ENCODE measurements at regions not wholly inside any gene's neighbourhood (a gene's known extent, or its start where the extent isn't known, plus 50 kb on each side); places are given as distances from the start of the nearest gene placed in this dataset.

DNA sequence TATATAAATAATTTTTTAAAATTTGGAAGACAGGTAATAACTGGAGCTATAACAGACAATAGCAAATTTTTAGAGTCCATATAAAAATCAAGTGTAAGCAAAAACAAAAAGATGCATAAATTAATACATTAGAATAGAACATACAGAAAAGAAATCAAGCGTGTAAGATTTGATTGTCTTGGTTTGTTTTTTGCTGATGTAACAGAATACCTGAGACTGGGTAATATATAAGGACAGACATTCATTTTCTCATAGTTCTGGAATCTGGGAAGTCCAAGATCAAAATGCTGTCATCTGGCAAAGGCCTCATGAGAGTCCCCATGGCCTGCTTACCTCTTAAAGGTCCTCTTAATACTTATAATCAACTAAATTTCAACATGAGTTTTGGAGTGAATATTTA lies 1010.1 kb downstream of the CDH18 start:
- no peak for DNase-seq (ENCODE audit: low read depth in 4 of 4, low spot score in 3 of 4)

DNA sequence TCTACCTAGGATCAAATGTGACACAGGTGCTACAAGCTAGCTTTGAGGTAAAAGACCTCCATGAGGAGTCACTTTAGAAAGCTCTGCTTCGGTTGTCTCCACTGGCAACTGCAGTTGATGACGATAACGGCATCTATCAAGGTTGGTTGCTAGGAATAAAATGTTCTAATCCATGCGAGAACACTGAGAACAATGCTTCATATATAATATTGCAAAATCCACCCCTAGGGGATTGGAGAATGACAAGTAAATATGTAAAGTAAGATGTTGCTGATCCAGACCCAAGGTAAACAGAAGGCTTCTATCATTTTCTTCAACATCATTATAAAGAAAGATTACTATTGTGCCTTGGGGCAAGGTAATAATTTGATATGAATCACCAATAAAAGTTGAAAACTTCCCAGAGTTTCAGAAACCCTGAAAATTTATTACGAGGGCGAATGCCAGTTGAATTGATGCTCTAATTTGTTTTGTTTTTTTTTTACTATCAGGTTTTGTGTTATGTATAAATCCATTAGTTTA lies 1003.4 kb downstream of the CDH18 start:
- no peak for DNase-seq (ENCODE audit: low read depth in 4 of 4, low spot score in 3 of 4)

DNA sequence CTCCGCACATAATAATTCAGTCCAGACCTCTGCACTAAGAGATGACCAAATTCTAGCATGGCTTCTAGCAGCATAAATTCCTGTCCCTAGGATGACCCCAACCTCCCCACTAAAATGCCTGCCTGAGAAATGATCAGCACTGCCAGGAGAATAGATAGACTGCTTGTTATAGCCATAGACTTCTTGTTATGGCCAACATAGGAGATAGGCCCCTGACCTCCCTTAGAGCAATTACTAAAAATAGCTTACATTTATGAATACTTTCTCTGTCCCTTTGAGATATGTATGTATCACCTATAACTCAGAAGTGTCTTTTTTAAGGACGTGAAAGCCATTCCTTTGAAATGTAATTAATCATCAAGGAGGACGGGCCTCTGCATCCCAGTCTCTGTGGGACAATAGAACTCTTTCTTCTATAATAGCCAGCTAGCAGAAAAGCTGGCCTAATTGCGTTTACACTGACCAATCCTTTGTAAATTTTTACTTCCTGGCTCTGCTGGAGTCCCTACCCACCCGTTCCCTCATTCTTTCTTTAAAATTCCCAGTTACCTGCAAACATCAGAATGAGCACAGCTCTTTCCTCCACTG lies 1002.7 kb downstream of the CDH18 start:
- no peak for DNase-seq (ENCODE audit: low read depth in 4 of 4, low spot score in 3 of 4)

DNA sequence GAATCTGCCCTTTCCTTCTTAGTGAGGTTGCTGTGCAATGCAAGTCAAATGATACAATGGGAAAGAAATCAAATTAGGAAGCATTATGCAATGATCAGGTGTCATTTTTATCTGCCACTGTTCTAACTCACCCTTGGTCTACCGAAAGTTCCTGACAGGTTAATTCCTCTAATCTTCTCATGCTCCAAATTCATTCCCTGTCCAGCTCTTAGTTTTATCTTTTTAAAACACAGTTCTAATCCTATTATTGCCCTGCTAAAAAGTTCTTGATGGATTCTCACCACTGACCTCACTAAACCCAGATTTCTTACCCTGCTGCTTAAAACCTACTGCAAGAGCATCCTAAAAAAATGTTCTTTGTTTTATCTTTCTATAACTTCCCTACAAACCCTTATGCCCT lies 1000.9 kb downstream of the CDH18 start:
- DNase-seq (ENCODE audit: low read depth in 4 of 4, low spot score in 3 of 4), result no peak

DNA sequence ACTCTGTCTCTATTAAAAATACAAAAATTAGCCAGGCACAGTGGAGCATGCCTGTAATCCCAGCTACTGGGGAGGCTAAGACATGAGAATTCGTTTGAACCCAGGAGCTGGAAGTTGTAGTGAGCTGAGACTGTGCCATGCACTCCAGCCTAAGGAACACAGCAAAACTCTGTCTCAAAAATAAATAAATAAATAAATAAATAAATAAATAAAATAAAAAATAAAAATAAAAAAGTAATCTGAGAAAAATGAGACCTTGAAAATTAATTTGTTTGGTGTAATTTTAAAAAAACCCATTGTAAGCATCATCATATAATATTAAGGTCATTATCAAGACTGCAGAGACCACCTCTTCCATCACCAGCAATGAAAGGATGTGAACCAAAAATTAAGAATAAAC lies 997.1 kb downstream of the CDH18 start:
- DNase-seq (ENCODE audit: low read depth in 4 of 4, low spot score in 3 of 4), result no peak

DNA sequence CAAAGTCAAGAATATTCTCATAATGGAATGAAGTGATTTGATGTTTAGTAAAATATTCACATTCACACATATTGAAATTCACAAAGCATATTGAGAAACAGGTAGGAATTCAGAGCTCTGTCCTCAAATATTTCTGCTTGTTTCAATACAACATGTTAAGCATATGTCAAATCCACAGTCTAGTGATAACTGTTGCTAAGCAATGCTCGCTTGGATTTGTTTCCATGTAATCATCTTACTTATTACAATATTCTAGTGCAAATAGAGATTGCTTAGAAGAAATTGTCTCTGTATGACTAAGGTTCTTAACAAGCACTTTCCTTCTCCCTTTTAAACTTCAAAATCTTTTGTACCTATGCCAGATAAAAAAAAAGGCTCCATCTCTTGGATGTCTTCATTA lies 995.7 kb downstream of the CDH18 start:
- no peak for DNase-seq (ENCODE audit: low read depth in 4 of 4, low spot score in 3 of 4)

DNA sequence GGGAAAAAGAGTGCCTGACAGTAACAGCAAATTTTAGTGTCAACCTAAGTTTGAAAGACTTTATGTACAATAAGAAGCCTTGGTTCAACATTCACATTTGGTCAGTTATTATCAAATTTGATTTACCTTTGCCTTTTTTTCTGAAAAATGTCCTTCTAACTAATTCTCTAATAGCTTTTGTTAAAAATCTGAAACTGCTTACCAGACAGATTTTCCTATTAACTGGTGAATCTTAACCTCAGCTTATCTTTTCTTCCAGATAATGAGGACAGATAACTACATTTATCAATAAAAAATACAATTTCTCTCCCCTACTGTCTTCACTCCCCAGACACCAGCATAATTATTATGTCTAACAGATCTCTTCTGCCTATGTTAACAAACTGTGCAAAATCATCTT lies 988.5 kb downstream of the CDH18 start:
- DNase-seq (ENCODE audit: low read depth in 4 of 4, low spot score in 3 of 4), result no peak

DNA sequence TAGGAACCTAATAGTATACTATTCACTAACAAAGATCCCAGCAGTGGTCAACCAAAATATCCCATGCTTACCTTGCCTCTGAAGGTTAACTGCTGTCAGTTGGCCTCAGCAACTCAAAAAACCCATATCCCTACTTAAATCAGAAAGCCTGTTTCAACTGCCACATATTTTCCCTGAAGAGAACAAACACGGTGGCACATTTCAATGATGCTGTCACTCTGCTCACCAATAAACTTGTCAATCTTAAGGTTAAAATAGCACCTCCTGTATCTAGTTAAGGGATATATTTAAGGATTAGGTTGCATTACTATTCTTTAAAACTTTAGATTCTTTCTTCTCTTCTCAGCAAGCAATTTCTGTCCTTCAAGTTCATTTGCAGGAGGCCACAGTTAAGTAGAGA lies 986.9 kb downstream of the CDH18 start:
- DNase-seq (ENCODE audit: low read depth in 4 of 4, low spot score in 3 of 4), result no peak

DNA sequence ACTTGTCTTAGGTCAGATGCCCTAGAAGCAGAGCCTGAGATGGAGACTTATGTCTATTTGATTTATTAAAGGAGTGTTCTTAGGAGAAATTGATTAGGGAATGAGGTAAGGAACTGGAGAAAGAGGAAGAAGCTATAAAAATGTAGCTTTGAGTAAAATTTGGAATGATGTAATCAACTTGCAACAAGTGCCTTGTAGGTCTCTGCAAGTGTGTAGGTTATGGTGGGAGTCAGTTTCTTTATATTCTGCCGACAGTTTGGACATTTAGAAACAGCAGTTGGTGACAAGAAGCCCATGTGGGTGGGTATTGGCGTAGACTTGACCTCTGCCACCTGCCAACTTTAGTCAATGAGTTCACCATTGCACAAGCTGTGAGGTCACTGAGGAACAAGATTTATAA lies 986.5 kb downstream of the CDH18 start:
- DNase-seq (ENCODE audit: low read depth in 4 of 4, low spot score in 3 of 4), result no peak

DNA sequence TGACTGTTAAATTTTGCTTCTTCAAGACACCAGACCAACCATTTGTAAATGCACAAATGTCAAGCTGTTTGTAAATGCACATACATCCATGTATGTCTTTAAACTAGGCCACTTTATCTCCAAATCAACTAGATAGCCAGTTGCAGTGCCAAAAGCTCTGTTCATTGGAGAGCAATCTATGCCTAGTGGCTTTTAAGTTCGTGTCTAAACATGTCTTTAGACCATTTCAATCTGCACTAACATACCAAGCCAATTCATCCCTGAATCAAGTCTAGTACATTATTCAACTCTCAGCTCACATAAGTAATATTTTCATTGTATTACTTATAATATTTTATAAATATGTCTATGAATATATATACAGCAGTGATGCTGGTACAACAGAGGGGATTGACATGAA lies 985.9 kb downstream of the CDH18 start:
- no peak for DNase-seq (ENCODE audit: low read depth in 4 of 4, low spot score in 3 of 4)

DNA sequence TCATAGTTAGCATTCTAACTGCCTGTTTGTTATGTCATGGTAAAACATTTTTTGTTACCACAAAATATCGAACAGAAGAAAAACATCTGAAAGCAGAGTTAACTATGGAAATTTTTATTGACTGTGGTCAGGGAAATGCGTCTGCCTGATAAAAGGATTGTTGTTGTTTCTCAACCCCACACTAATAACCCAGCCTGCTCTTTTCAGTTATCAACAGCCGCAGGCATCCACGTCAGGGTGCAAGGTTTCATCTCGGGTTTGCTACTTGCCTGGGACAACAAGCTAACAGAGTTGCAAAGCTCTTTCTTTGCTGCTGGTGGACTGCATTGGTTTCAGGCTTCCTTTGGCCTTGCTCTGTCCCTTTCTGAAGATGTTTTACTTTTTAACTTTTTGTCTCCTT lies 969.2 kb downstream of the CDH18 start:
- DNase-seq (ENCODE audit: low read depth in 4 of 4, low spot score in 3 of 4), result no peak

DNA sequence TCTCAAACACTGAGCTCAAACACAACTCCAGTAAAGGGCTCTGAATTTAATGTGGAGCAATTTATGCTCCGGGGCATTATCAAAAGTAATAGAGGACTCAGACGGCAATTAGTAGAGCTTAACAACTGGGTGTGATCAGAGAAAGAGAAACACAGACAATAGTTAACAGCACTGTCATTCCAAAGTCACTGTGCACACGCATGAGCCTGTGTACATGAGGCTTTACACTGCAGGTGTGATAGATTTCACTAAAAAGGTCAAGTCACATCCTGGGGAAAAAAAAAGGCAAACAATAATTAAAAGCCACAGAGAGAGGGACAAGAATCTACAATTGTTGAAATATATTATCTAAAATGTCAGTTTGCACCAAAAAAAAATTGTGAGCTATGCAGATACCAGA lies 956.5 kb downstream of the CDH18 start:
- DNase-seq (ENCODE audit: low read depth in 4 of 4, low spot score in 3 of 4), result no peak

DNA sequence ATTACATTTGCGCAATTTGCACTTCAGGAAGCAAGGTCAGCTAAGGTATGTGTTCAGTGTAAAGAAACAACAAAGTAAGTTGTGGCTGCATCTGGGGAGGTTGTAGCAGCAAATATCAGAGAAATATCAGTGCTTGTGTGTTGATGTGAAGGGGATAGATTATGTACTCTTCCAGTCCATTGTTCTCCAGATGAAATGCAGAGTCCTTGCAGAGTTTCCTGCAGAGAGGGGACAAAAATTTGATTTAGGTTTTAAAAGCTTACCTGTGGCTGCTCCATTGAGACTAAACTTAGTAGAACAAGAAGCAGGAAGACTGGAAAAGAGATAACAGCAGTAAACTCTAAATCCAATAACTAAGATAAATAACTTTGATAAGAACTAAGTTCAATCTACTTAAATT lies 952.2 kb downstream of the CDH18 start:
- no peak for DNase-seq (ENCODE audit: low read depth in 4 of 4, low spot score in 3 of 4)

DNA sequence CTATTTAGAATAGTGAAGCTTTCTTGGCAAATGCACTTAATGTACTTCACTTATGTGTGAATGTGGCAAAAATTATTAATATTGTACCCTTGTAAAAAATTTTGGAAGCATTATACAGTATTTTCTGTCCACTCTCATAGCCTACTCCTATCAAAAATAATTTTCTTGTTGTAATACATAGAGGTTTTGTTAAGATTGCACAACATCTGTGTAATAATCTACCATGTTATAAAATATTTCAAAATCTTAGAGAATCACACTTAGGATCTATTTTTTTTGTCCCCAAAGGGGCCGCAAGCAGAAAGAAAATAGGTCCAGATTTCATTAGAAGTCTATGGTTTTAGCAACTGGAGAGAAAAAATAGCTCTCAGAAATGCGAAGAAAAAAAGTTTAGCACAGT lies 945.9 kb downstream of the CDH18 start:
- no peak for DNase-seq (ENCODE audit: low read depth in 4 of 4, low spot score in 3 of 4)

DNA sequence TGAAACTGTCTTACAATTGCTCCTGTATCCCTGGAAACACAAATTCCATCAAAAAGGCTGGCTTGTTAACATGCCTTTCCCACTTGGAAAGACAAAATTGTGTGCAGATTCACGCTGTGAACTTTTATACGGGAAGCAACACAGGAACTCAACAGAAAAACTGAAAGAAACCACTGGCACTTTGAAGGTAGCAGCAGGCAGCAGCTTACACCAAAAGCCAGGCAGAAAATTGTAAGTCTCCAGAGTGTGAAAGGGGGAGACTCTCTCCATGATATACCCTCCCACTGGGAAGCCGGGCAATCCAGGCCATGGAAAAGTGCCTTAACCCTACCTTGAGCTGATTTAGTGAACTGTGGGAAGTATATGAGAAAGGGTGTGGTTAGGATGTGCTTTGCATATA lies 943.7 kb downstream of the CDH18 start:
- no peak for DNase-seq (ENCODE audit: low read depth in 4 of 4, low spot score in 3 of 4)

DNA sequence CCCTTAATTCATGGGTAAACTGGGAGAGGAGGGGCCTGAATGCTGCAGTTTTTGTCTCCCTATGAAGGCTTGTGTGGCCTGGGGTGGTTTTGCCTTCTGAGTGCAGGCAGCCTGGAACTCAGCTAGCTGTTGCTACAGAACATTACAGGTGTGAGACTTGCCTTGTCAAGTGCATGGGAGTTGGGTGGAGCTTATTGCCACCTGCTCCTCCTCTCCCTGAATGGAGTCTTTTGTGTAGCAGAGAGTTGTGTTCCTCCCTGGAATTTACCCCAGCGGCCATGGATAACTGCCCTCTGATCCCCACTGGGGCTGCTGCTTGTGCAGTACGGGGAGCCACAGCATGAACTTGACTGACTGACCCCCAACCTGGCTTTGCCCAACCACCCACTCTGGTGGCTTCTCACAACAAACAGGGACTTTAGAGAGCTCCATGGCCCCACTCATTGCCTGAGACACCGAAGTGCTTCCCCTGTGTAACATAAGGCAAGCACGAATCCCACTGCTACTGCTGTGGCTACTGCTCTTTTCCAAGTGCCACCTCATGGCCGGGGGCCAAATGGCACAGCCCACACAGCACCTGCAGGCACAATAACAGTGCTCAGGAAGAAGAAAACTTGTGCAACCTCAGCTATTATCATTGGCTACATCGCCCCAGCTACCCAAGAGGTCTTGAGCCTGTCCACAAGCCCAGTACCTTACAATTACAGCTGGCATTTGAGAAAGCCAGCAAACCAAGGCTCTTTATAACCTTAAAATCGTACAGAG lies 942.9 kb downstream of the CDH18 start:
- DNase-seq (ENCODE audit: low read depth in 4 of 4, low spot score in 3 of 4), result no peak

DNA sequence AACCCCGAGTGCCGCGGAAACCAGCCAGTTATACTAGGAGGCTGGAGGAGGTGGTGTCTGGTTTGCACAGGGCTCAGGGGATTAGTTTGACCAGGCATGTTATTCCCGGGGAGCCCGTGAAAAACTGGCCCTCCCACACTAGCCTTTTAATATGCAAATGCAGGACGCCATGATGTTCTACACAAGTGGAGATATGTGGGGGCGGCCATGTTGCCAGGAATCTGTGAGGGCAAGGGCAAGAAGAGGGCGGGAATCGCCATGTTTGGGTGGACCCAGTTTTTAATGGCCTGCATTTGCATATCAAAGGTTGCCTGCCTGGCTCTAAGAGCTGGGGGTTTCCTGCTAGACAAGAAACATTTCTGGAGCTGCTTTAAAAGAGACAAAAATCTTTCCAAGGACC lies 940.7 kb downstream of the CDH18 start:
- no peak for DNase-seq (ENCODE audit: low read depth in 4 of 4, low spot score in 3 of 4)

DNA sequence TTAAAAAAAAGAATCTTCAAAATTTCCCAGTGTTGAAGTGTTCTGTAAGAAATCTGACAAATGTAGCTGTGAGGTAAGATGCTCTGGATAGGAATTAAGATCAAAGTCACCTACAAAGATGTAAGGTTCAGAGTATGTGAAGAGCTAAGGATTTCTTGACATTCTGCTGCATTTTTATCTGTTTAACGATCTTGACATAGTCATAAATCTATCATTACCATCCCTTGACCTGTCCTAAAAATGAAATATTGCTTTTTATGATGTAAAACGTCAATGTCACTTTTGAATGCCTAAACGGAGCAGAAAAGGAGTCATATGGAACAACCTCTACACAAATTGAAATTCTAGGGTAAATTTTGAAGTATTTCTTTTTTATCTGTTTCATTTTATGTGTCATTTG lies 939.3 kb downstream of the CDH18 start:
- no peak for DNase-seq (ENCODE audit: low read depth in 4 of 4, low spot score in 3 of 4)

DNA sequence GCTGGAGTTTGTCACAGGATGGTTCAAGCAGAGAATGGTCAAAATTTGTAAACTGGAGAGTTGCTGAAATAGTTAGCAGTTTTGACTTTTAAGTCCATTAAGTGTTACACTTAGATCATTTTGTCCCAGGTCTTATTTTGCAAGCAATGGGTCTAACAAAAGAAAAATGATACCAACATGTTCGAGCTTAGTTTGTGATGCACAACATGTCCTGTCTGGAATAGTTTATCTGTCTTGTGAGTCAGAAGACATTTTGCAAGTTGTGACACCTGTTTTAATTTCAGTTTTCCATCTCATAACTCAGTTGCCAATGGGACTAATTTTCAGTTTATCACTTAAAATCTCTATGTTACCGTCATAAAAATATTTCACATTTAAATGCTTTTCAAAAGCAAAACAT lies 929.8 kb downstream of the CDH18 start:
- no peak for DNase-seq (ENCODE audit: low read depth in 4 of 4, low spot score in 3 of 4)

DNA sequence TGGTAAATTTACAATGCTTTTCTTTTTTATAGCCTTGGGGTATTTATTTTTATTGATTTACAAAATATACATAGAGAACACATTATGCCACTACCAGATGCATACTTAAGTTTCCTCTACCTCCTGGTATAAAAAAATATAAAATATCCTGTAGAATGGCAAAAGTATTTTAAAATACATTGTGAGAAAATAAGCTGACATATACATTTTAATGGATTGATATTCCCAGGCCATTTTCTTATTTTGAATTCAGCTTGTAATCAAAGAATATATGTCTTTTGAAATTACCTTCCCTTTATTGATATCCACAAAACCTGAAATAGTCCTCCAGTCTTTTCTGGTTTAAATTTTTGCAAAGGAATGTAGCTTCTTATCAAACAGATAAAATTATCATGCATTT lies 923.9 kb downstream of the CDH18 start:
- no peak for DNase-seq (ENCODE audit: low read depth in 4 of 4, low spot score in 3 of 4)

DNA sequence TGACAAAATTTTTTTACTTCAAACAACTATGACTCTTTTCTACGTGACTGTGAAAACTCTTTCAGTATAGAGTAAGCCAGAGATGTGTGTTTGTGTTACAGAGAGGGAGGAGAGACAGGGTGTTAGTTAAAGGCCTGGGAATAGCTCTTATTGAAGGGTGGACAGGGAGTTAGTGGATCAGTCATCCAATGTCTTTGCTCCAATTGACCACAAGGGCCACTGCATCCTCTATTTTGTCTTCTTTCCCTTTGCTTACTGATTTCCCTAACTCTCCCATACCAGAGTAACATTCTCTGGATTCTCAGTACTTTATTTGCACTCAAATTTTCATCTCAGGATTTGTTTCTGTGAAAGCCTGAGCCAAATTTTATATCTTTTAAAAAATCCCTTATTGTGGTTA lies 920.3 kb downstream of the CDH18 start:
- no peak for DNase-seq (ENCODE audit: low read depth in 4 of 4, low spot score in 3 of 4)

DNA sequence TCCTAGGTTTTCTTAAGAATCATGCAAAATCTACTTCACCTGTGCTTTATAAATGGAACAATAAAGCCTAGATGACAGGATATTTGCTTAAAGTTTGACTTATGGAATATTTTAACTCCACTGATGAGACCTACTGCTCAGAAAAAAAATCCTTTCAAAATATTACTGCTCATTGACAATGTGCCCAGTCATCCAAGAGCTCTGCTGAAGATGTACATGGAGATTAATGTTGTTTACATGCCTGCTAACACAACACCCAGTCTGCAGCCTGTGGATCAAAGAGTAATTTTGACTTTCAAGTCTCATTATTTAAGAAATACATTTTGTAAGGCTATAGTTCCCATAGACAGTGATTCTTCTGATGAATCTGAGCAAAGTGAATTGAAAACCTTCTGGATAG lies 889.6 kb downstream of the CDH18 start:
- DNase-seq (ENCODE audit: low read depth in 4 of 4, low spot score in 3 of 4), result no peak

DNA sequence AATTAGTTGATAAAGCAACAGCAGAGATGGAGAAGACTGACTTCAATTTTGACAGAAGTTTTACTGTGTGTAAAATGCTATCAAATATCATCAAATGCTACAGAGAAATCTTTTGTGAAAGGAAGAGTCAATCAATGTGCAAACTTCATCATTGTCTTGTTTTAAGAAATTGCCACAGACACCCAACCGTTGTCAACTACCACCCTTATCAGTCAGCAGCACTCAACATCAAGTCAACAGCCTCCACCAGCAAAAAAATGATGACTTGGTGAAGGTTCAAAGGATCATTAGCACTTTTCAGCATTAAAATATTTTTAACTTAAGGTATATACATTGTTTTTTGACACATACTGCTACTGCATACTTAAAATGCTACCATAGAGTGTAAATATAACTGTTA lies 888.8 kb downstream of the CDH18 start:
- DNase-seq (ENCODE audit: low read depth in 4 of 4, low spot score in 3 of 4), result no peak

Measured in right renal pelvis (tissue), 4 donors.